ENCODE measurements at regions not wholly inside any gene's neighbourhood (a gene's known extent, or its start where the extent isn't known, plus 50 kb on each side); places are given as distances from the start of the nearest gene placed in this dataset.
"Not testable (repeated sequence)": the region's sequence is repeated elsewhere in the genome, so short reads cannot be mapped to it uniquely, and the experiment has no call there.

DNA sequence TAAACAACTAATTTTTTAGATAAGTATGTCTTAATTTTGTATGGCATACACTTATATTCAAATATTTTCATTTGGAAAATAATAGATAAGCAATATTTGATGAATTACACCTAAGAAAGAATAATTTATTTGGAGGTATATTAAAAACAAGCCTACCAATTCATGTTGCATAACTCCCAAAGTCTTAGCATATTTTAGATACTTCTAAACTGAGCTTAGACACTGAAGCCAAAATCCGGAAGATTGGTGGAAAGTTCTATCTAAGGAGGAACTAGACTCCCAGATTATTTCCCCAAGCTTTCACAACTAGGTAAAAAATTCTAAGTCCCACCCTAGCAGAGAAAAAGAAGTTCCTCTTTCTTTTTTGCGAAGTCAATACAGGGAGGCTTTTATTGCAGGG is 221.0 kb upstream of the MMADHC start:
- DNase-seq (ENCODE audit: low spot score): peak; percentile 41

DNA sequence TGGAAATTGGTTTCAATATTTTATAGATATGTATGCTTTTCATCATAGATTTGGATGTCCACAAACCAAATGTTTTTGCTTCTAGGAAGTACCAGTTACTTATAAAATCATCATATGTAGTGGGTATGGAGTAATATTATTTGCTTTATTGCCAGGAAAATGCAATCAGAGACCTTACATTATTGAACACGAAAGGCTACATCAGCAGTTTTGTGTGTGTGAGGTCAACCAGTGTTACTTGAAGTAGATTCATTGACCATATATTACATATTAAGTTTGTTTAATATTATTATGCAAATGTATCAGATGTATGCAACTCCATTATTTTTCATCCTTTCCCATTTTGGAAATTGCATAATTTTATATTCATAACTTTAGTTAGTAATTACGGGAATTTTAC is 219.1 kb upstream of the MMADHC start:
- no peak for DNase-seq (ENCODE audit: low spot score)

DNA sequence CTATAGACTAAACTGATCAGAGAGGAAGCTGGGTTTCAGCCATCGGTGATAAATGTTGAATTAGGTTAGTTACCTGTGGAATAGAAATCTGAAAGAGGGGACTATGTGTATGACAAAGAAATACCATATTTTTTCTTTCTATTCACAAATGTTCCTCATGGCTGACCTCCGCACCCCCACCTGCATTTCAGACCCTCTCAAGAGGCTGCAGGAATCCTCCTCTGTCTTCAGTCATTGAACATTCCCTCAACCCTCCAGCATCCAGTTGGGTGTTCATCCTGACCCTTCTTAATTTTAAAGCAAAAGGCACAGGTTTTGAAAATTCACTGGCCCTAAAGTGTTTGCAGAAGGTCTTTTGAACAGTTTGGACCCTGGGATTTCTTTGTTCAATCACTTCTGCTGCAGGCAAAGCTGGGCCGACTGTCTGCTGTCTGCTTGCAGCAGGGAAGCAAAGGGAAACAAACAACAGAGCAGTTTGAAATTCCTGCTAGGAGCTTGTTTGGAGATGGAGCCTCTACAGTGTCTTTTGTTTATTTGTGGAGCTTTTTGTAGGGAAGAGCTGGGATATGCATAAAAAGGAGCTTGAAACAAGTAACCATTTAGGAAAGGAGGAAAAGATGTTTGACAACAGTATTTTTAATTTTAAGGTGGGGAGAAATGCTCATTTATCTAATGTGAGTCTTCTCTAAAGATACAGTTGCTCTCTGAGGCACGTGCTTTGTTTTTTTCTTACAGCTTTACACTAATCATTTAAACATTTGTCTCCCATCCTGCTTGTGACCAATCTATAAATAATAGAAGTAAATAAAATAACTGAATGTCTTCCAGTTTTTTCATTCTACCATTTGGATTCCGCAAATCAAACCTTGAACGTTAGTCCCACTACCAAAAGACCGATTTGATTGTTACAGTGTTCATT is 213.3 kb upstream of the MMADHC start:
- DNase-seq (ENCODE audit: low spot score): peak; percentile 15

DNA sequence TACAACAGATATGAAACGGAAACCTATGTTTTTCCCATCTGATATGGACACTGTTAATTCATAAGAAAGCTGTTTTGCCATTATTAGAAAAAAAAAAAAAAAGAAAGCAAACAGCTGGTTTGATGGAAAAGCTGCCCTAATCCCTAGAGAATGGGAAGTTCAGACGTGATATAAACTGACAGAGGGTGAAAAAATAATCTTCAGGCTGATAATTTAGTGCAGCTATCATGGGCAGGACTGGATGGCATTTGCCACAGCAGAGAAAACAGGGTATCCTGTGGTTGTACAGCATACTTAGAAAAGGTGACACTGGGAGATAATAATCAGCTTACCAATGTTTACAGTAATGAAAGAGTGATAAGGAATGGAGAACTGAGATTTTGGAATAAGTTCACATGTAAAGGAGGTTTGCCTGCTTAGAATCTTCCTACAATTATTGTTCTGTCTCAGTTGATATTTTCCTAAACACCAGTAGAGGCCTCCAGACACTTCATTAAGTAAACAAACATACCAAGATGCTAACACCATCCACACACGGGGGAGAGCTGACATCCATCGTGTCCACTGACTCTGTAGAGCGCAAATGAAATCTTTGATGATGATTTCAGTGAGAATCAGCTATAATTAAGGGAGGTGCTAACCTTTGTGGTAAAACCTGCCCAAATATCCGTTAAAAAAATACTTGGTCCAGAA is 211.6 kb upstream of the MMADHC start:
- DNase-seq (ENCODE audit: low spot score): peak; percentile 64

DNA sequence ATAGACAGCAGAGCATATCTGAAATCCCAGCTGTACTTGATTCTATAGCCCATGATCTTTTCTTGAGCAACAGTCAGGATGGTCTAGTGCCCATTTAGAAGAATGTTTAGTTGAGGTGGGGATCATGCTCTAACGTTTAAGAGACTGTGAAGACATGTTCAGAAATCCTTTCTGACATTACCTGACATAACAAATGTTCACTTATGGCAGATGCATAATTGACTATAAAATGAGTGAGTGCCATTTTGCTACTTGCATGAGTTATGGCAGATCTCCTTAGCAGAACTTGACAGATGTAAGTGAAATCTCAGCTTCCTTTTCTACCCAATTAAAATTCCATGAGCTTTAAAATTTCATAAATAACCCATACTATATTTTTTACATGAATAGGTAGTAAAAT is 209.5 kb upstream of the MMADHC start:
- DNase-seq (ENCODE audit: low spot score): no peak

DNA sequence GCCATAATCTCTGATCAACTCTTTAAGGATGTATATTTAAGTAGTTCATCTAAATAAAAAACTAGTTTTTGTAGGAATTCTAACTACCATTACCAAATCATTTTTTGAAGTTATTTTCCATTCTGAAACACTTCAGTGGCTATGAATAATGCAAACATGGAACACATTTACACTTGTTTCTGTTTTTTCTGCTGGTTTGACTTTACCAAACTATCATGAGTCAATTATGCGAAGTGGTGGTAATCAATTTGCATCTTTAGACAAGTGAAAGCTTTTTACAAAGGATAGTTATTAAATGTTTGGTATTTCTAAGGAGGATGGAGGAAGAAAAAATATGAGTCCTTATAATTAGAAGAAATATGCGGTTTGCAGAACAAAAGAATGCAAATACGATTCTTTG is 202.0 kb upstream of the MMADHC start:
- no peak for DNase-seq (ENCODE audit: low spot score)

DNA sequence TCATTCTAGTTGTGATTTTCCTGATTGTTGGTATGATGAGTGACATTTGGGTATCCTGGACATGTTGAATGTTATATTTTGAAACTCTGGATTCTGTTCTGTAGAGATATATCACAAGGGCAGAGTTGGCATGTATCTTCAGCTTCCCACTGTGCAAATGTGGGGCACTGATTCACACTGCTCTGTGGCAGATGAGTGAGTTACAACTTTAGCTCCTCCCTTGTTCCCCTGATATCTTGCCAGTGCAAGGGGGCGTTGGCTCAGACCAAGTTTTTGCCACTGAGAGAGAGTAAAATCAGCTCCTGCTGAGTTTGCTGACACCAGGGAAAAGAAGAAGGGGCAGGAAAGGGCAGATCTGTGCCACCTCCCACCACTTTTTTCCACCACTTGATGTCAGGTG is 199.6 kb upstream of the MMADHC start:
- no peak for DNase-seq (ENCODE audit: low spot score)

DNA sequence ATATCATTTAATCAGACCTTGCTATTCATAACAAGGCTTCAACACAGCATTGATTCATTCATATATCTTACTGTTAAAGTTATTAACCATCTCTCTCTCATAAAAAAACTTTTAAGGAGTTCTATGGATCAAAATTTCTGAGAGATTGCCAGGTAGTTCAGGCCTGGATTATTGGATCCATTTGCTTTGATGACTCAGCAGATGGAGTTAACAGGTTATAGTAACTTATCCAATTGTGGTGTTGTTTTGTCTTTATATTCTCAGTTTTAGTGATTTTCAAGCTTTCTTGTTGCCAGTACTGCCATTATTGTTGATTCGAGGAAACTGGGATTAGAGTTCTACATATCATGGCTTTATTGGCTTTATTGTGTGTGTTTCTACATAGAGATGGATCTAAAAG is 195.7 kb upstream of the MMADHC start:
- no peak for DNase-seq (ENCODE audit: low spot score)

DNA sequence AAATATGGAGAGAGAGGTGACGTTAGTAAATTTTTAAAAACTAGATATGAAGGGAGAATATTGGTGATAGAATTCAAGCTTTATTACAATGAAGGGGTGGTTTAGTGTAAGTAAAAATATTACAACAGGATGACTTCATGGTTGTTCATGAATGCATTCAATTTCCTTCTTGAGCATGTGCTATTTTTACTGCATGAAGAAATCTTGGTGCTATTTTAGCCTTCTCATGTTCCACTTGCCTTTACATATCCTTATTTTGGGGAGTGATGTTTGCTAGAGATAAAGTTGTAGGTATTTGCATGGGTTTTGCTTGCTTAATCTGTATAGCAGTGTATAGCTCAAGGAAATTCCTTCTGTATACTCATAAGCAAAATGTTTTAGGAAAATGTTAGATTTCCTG is 195.0 kb upstream of the MMADHC start:
- DNase-seq (ENCODE audit: low spot score): no peak

DNA sequence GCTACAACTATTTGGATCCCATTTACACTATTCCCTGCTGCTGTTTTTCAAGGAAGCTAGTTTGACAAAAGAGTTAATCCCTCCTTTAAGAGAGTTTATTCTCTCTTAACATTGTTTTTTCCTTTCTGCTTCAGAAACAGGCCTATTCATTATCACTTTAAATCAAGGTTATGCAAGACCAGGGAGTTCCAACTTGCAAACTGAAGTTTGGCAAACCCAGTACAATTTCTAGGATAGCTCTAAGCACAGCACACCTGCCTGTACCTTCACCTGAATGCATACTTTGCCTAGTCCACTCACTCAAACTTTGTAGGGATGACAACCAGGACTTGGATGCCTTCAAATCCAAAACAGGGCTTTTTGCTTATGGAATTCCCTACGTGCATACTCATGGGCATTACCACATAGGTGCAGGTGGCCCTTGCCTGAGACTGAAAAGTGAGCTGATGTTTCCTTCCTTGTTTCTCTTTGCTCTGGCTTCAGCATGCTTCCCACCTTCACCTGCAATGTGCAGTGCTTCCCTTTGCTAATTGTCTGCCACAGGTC is 193.8 kb upstream of the MMADHC start:
- DNase-seq (ENCODE audit: low spot score): no peak

DNA sequence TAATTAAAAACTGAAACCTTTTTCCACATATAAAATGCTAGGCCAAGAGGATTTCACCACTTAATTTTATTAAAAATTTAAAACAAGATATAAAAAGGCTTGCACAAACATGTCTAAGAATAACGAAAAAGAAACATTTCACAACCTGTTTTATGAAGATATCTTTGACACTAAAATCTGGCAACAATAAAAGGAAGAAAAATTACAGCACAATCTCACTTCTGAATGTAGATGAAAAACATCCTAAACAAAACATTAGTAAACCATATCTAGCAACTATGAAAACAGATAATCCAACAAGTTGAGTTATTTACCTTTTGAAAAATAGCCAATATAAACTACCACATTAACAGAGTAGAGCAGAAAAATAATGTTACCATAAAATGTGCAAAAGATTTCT is 185.4 kb upstream of the MMADHC start:
- DNase-seq (ENCODE audit: low spot score): no peak

DNA sequence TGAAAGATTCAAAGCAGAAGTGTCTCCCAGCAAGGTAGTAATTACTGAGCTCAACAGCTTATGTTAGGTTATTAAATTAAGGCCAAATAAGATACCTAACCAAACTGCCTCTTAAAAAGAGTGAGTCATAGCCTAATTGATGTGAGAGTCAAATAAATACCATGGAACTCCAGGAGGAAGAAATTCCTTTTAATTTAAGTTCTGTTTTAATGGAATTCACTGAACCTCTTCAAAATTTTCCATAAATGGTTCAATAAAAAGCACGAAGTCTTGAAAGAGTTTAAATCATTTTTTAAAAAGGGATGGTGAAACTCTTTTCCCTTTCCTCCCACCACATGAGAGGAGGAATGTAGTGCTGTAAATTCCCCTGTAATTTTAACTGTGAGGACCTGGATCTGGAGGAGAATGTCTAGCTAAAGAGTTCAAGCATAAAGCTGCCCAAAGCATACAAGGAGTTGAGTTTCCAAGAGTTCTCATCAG is 180.8 kb upstream of the MMADHC start:
- peak; percentile 9 for DNase-seq (ENCODE audit: low spot score)

DNA sequence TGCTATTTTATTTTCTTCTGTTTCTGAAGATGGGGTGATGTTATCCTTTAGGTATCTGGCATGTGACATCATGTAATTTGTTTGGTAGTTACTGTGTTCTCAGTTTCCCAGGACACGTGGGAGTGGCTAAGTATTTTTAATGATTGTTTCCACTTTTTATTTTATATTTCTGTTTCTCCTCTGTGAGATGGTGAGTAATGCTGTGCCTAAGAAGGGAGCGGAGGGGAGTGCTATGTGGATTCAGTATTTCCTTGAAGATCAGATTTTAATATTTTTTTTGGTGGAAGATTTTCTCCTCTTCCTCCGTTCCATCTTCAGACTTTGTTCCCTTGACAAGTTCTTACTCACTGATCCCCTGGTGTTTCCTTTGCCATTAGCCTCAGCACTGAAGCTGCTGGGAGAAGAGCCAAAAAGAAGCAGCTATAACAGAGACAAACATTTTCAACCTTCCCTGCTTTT is 180.0 kb upstream of the MMADHC start:
- DNase-seq (ENCODE audit: low spot score): peak; percentile 32

DNA sequence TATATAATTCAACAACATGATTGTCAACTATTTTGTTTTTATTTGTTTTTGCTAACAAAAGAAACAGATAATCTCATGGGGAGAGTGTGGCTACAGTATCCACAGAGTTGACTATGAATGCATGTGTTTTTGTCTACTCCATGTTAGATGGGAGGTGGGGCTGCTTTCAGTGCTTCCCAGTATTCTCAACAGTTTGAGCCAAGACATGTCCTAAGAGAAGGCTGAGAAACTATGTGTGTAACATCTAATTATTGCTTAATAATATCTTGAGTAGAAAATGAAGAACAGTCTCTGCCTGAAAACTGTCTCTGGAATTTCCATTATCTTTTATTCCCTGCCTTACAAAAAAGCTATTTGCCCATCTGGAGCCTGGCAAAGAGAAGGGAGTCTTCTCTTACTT is 178.8 kb upstream of the MMADHC start:
- DNase-seq (ENCODE audit: low spot score): no peak

DNA sequence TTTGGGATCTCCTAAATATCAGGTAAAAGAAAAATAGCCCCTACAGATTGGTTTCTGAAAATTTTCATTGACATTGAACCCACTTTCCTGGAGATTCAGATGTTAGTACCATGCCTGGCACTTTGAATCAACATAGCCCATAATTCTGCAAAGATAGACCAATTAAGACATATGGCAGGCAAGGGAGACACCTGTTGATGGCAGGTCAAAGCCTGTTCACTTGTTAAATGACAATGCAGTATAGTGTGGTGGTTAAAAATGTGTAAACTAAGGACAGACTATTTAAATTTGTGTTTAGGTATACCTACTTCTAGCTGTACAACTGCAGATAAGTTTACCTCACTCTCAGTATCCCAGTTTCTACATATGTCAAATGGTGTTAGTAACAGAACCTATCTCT is 178.1 kb upstream of the MMADHC start:
- DNase-seq (ENCODE audit: low spot score): no peak

DNA sequence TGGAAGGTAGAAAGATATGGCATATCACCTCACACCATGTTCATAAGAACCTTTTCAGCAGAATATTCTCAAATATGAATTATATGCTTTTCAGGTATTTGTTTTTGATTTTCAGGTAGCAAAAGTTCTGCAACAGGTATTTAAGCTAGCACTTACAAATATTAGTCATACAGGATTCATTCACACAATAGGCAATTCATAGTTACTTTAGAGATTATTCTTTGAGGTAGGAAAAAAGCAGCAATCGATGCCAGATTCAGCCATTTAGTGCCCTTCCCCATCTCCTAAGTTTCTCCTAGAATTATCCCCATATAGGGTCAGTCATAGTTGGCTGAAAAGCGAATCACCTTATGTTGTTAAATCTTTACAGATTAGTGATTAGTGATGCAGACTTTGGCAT is 177.4 kb upstream of the MMADHC start:
- no peak for DNase-seq (ENCODE audit: low spot score)

DNA sequence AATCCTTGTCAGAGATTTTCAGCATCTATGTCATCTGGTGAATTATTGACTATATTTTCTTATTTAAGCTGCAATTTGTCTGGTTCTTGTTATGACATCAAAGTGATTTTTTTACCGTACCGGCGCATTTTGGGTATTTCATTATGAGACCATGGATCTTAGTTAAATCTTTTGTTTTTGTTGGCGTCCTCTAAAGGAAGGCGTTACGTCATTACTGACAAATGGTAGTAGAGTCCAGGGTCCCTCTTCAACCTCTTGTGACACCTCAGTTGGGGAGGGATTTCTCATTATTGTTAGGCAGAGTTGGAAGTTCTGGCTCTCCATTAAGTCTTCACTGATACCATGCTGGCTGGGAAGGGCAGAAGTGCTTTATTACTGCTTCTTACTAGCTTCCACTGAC is 175.8 kb upstream of the MMADHC start:
- DNase-seq (ENCODE audit: low spot score): no peak

DNA sequence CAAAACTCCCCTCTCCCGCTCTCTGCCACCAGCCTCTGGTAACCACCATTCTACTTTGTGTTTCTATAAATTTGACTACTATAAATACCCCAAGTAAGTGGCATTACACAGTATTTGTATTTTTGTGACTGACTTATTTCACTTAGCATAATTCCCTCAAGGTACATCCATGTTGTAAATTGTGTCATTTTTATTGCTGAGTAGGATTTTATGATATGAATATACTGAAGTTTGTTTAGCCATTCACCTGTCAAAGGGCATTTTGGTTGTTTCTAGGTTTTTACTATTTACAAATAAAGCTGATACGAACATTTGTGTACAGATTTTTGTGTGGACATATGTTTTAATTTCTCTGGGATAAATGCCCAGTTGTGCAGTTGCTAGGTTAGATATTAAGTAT is 174.0 kb upstream of the MMADHC start:
- DNase-seq (ENCODE audit: low spot score): no peak

DNA sequence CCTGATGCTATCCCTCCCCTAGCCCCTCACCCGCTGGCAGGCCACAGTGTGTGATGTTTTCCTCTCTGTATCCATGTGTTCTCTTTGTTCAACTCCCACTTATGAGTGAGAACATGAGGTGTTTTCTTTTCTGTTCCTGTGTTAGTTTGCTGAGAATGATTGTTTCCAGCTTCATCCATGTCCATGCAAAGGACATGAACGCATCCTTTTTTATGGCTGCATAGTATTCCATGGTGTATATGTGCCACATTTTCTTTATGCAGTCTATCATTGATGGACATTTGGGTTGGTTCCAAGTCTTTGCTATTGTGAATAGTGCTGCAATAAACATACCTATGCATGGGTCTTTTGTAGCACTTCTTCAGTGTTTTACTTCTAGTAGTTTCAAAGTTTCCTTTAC is 171.8 kb upstream of the MMADHC start:
- not testable (repeated sequence) for DNase-seq (ENCODE audit: low spot score)

DNA sequence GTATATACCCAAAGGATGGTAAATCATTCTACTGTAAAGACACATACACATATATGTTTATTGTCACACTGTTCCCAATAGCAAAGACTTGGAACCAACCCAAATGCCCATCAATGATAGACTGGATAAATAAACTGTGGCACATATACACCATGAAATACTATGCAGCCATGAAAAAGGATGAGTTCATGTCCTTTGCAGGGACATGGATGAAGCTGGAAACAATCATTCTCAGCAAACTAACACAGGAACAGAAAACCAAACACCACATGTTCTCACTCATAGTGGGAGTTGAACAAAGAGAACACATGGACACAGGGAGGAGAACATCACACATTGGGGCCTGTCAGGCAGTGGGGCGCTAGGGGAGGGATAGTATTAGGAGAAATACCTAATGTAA is 167.1 kb upstream of the MMADHC start:
- DNase-seq (ENCODE audit: low spot score): not testable (repeated sequence)

DNA sequence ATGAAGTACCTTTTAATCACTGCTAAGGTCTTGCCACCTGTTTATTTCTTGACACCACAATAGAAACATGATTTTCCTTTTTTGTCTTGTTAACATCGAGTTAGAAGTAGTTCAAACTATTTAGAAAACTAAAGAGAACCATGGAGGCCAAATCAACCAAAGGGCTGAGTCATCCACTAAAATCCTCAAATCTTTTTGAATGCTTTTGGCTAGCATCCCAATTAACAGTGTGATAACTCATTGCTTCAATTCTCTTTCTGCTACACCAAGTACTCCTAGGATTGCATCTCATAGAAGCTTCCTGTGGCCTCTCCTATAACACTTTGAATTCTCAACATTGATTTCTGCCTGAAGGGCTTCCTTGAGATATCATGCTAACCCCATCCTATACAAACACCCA is 159.9 kb upstream of the MMADHC start:
- DNase-seq (ENCODE audit: low spot score): no peak

DNA sequence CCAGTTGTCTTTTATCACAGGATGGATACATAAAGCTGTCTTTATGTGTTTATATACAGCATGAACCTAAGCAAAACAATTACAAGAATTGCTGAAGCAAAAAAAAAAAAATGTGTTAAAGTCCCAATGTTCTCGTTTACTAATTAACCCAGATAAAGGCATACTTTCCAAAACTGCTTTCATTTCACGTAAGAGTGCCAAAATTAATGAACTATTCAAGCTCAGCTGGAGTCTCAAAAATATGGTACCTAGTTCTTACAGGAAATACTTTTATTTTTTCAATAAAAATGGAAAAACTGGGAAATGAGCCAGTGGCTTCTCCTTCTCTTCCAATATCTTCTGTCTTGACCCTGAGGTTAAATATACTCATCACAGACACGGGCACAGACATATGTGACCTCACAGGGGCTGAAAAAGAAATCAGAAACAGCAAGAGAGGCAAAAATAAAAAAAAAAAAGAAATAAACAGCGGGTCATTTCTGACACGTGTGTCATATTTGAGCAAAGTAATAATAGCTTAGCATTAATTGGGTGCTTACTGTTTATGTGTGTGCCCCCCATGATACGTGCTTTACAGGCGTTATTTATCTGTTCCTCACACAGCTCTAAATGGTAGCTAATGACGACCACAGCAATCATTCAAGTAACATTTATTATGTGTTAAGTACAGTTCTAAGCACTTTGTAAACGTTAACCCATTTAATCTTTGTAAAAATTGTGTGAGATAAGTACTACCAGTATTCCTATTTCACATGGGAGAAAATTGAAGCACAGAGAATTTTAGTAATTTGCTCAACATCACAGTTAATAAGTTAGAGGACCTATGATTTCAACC is 158.0 kb upstream of the MMADHC start:
- DNase-seq (ENCODE audit: low spot score): no peak
